GM13977 (cell line): ENCODE measurements at regions not wholly inside any gene's neighbourhood (a gene's known extent, or its start where the extent isn't known, plus 50 kb on each side); places are given as distances from the start of the nearest gene placed in this dataset.

Source experiments
- DNase-seq: peaks from one replicate; pipeline ENCODE4 v3.0.0; 2012; ENCODE audit warnings: low spot score
- CTCF ChIP-seq: IDR thresholded peaks from 2 replicates; pipeline ENCODE4 v1.5.1; 2012; ENCODE audit warnings: mild to moderate bottlenecking, control low read depth; ENCODE audit not compliant: insufficient read depth; ENCODE audit errors: extremely low read depth, missing control alignments
- in situ Hi-C: fragments of 300-500 bp; cut with MboI; formaldehyde crosslinking; loops from one replicate; pipeline ENCODE4 v1.12.0; 2022; ENCODE audit warnings: low sequenced_read_pairs, low pct_unique_long_range_greater_than_20kb, mixed read lengths, inconsistent platforms; ENCODE audit not compliant: unreplicated experiment

- in situ Hi-C loops: no loop called here
- TF ChIP-seq CTCF: no peak
- DNase-seq: no peak
These were observed 144.6 kb downstream of the KIT start for GRCh38 chr4:54802336-54802735.

DNA sequence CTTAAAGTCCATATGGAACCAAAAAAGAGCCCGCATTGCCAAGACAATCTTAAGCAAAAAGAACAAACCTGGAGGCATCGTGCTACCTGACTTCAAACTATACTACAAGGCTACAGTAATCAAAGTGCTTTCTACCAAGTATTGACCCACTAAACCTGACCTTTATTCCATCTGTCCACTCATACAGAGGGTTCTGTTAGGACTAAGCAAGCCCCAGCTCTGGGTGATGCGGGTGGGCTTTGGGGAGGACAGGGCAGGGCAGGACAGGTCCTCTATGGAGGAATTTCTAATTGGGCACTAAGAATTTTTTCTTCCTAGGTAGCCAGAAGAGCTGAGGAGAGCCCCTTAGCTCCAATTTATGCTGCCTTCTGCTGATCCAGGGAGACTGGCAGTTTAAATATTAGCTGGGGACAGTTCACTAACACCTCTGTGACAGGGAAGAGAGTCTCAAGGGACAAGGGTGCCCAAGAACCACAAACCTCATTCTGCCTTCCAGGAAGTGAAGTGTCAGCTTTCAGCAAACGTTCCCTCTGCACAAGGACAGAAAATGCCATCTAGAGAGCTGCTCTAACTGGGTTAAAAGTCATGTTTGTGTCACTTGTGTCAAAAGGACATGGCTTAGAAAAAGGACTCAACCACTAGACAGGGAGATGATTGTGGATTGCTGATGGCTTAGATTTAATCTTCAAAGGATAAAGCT, 143.2 kb downstream of the KIT start:
- no peak for TF ChIP-seq CTCF
- in situ Hi-C loops: no loop called here
- DNase-seq: no peak

GRCh38 chr4:54794579-54794978, 136.8 kb downstream of the KIT start:
- in situ Hi-C loops: no loop called here
- TF ChIP-seq CTCF: no peak
- DNase-seq: no peak

- TF ChIP-seq CTCF: no peak
- in situ Hi-C loops: no loop called here
- DNase-seq: no peak
These were observed 136.2 kb downstream of the KIT start for GRCh38 chr4:54793856-54794422.
